HG02852 (cell line): ENCODE measurements at regions not wholly inside any gene's neighbourhood (a gene's known extent, or its start where the extent isn't known, plus 50 kb on each side); places are given as distances from the start of the nearest gene placed in this dataset.
"Not testable (repeated sequence)": the region's sequence is repeated elsewhere in the genome, so short reads cannot be mapped to it uniquely, and the experiment has no call there.

Experiments used
- ATAC-seq: cut with Tn5 transposase; IDR thresholded peaks from one replicate; pipeline ENCODE4 v1.9.1; 2021; ENCODE audit warnings: mild to moderate bottlenecking, moderate library complexity; ENCODE audit not compliant: unreplicated experiment

DNA sequence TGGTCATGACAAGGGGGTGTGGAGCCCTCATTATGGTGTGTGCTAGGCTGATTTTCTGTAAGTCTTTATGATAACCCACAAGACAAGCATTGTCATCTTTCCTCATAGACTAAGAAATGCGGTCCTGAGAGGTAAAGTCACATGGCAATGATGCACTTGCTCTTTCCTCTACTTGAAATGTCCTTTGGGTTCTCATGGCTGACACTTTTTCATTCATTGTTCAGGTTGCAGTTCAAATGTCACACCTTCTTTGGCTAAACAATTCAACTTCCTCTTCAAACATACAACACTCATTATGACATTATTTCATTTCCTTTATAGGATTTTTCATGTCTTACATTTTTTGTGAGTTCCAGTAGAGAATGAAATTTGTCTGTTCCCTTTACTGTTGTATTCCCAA, 323.6 kb upstream of the PRR16 start:
- ATAC-seq = no peak

DNA sequence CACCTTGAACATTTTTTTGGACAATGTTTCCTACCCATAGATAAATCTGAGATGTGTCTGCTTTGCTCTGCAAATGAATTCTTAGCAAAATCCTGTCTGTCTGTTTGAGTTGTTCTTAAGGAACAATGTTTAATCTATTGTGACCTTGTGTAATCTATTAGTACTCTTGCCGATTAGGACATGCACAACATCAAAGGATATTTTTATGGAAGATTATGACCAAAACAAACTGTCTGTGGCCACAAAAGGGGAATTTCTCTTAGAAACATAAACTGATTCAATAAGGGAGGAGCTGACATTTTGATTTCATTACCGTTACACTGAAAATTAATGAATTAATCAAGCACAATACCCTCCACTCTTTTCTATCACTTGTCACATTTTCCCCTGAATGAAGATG, 323.0 kb upstream of the PRR16 start:
- ATAC-seq = no peak

DNA sequence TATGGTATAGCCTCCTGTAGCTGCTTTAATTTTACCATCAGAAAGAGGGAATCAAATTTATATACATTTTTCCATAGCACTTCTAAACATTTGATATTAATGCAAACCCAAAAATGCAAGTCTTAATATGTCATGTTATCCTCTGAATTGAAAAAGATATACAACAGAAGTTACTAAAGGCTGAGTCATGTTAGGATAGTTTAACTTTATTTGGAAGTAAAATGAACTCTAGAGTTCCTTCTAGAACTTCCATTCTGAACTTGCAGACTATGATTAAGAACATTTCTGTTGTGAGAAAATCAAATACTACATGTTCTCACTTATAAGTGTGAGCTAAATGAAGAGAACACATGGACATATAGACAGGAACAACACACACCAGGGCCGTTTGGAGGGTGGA, 317.3 kb upstream of the PRR16 start:
- no peak for ATAC-seq

DNA sequence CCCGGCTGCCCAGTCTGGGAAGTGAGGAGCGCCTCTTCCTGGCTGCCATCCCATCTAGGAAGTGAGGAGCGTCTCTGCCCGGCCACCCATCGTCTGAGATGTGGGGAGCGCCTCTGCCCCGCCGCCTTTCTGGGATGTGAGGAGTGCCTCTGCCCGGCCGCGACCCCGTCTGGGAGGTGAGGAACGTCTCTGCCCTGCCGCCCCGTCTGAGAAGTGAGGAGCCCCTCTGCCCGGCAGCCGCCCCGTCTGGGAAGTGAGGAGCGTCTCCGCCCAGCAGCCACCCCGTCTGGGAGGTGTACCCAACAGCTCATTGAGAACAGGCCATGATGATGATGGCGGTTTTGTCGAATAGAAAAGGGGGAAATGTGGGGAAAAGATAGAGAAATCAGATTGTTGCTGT, 316.2 kb upstream of the PRR16 start:
- not testable (repeated sequence) for ATAC-seq

DNA sequence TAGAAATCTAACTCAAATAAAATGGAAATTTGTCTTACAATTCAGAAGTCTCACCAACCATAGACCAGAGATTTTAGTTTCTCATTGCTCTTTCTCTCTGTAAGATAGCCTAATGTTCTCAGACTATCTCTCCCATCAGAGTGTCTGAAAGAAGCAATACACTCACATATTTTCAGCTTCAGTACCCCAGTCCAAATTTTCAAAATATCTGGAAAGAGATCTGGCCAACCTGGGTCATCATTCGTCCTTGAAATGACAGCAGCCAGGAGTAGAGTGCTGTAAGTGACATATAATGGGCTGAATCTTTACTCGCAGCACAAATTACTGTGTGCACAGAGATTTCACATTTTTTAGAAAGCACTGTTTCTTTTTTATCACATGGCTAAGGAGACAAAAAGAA, 313.3 kb upstream of the PRR16 start:
- no peak for ATAC-seq

DNA sequence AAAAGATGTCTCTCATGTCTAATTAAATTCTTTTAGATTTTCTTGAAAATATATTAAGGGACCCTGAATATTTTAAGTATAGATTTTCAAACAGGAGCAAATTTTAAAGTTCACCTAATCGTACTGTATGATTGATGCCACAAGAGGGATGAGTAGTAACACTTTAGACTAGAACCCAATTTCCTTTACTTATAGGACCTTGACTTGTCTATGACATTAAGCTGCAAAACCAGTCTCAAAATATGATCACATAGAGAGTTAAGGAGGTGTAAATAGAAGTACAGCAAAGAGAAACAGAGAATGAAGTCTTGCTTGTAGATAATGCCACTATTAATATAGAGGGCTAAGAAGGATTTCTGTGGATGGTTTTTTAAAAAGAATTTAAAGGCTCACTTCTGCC, 312.9 kb upstream of the PRR16 start:
- ATAC-seq = no peak

DNA sequence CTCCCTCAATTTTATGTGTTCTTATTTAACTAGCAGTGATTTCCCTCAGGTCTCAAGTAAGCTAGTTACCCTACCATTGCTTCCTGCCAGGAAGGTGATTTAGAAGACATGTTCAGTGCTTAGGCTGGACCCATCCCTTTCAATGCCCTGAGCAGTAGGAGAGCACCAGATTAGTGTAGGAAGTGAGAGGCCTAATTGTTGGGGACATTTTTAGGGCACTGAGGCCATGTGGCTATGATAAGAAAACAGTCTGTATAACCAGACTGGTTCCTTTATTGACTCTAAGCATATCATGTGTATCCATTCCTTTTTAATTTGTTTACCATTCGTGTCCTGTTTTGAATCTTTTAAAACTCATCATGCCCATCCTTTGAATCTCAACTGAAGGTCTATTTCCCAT, 312.3 kb upstream of the PRR16 start:
- no peak for ATAC-seq

DNA sequence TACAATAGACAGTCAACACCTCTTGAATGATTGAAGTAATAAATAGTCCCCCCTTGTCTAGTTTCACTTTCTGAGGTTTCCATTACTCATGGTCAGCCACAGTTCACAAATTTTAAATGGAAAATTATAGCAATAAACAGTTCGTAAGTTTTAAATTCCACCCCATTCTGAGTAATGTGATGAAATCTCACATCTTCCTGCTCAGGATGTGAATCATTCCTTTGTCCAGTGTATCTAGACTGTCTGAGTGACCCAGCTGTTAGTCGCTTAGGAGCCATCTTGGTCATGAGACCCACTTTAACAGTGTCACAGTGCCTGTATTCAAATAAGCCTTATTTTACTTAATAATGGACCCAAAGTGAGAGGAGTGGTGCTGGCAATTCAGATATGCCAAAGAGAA, 311.6 kb upstream of the PRR16 start:
- ATAC-seq = no peak

DNA sequence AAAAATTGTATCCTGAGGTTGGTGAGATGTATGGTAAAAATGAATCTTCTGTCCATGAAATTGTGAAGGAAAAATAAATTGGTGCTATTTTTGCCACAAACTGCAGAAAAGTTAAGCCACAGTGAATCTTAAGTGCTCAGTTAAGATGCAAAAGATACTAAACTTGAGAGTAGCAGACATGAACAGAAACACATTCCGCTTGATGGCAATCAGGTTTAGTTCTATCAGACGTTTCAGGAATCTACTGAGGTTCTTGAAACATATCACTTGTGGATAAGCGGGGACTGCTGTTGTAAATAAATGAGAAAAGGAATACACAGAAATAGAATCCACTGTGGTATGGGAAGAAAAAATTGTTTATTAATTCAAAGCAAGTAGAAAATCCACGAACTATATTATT, 311.2 kb upstream of the PRR16 start:
- no peak for ATAC-seq

DNA sequence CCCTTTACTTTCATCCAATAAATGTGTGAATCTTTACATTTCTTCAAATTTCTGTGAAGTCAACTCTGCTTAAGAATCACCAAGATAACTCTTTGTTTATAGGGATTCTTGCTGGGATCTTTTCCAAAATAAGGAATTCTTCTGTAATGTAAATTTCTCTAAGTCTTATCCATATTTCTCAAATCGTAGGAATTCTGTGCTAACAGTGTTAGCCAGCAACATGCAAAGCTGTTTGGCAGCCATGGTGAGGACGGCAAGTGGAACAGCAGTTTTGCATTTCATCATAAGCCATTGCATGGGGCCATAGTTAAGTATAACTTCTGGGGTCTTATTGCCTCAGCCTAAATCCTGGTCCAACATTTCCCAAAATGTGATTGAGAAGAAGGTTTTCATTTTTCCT, 310.5 kb upstream of the PRR16 start:
- no peak for ATAC-seq

DNA sequence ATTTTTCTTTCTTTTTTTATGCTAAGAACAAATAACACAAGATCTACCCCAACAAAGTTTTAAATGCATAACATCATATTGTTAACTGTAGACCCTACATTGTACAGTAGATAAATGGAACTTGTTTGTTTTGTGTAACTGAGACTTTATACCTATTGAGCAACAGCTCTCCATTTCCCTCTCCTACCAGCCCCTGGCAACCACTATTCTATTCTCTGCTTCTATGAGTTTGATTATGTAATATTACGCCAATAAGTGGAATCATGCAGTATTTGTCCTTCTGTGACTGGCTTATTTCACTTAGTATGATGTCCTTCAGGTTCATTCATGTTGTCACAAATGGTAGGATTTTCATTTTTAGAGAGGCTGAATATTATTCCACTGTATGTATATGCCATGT, 308.2 kb upstream of the PRR16 start:
- ATAC-seq = no peak

DNA sequence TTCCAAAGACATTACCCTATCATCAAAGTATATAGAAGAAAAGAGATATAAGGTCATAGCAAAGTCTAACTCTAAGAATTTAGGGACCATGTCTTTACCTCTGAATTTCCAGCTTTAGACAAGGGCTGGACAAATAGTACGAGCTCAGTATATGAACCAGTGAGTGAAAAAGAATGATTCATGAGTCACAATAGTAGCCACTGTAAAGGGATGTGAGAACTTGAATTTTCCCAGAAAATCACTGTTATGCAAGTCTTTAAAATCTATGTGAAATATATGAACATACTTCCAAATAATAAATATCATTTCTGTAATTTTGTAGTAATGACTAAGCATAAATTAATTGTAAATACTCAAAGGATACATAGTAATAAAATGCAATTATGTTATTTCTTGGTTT, 305.9 kb upstream of the PRR16 start:
- ATAC-seq = no peak

DNA sequence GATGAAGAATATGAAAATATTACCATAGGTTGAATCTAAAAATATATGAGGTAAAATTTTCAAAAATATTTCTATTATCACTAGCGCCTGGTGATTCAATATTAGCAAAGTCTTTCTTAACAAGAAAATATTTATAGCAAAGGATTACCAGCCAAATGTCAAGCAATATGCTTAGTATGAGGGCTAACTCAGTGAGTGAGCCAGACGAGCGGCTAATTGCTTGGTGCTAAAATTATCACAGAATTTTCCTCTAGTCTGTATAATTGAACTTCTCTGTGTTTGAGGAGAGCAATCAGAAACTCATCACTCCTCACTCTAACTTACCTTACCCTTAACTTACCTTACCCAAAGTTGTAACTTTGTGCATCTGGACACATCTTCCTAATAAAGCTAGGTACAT, 304.9 kb upstream of the PRR16 start:
- no peak for ATAC-seq

DNA sequence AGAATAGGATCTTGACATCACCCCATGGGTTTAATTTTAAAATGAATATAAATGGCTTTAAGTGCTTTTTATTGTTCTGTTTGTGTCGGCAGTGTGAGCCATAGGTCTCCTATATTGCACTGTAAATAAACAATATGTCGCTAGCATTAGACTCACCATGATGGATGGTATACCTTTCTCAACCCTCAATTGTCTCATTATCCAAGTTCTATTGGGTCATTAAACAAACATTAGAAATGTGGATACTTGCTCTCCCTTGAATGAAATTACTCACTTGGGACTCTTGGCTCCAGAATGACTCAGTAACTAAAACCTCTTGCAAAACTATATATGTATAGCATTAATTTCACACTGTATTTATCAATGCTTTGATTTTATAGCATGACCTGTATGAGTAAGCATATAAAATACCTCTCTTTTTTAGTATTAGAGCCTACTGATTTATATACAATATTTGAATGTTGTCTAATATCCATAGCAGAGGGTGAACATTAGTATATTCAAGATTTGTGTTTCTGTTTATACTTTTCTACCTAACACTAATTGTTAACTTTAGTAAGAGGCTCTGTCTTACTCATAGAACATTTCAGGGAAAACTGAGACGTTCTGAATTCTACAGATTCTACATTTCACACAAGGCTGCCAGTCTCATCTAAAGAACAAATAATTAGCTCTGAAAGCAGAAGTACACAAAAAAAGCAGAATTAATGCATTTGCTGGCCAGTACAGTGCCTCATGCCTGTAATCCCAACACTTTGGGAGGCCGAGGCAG, 303.8 kb upstream of the PRR16 start:
- ATAC-seq = no peak

DNA sequence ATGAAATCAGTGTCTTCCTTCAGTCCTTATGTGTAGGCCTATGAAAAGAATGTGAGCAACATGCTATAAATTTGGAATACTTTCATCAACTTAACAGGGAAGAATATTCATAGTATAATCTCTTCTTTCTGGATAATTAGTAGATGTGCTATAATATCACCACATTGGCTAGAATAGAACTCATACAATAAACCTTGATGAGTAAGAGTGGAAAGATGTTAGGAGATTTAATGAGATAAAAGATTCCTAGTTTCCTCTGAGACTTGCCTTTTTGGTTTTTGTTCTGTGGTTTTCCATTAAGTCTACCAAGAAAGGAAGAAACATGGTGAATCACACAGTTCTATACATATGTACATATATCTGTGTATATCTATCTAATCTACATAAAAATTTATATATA, 301.8 kb upstream of the PRR16 start:
- ATAC-seq = no peak

DNA sequence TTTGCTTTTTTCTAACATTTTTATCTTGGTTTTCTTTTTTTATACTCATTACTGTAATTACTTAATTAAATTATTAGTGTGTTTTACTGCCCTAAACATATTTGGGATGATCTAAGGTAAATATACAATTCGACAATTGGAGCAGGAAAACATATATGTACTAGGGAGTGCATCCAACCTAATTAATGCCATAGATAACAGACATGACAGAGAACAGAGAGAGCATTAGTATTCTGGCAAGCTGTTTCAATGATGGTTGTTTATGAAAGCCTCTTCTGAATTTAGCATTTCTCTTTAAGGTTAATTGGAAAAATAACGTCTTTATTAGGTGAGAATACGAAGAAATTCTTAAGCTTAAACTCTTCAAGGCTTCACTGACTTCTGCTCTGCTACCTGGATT, 300.1 kb upstream of the PRR16 start:
- ATAC-seq = no peak

DNA sequence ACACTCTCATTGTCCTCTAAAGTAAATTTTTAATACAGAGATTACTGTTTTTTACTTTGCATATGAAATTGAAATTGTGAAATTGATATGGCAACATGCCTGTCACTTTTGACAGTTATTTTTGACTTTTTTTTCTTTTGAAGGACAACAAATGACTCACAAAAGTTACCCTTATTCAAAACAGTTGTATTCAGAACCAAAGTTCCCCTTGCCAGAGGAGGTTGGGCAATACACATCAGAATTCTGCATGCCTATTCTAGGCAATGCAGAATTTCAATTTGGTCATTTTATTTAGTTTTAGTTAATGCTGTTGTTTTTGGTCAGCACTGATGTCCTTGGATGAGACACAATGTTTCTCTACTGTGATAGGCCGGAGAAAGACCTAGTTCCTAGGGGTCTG, 299.1 kb upstream of the PRR16 start:
- ATAC-seq = peak; percentile 56

DNA sequence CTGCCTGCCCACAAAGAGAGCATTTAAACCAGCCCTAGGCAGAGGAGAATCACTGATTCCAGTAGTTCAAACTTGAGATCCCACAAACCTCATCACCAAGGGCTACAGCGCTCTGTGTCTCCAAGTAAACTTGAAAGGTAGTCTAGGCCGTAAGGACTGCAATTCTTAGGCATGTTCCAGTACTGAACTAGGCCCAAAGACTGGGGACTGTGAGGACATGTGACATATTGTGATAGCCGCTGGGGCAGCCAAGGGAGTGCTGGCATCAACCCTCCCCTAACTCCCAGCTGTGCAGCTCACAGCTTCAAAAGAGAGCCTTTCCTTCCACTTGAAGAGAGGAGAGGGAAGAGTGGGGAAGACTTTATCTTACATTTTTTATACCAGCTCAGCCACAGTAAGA, 291.0 kb upstream of the PRR16 start:
- ATAC-seq = no peak

DNA sequence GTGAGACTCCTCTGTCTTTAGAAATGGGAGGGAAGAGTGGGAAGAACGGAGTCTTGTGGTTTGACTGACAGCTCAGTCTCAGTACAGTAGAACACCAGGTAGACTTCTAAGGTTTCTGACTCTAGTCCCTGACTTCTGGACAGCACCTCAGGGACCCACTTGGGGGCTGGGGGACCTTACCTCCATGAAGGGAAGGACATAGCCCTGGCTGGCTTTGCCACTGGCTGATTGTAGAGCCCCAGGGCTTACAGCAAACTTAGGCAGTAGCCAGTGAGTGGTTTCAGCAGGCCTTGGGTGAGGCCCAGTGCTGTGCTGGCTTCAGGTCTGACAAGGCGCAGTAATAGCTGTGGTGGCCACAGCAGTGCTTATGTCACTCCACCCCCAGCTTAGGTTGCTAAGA, 290.0 kb upstream of the PRR16 start:
- no peak for ATAC-seq

DNA sequence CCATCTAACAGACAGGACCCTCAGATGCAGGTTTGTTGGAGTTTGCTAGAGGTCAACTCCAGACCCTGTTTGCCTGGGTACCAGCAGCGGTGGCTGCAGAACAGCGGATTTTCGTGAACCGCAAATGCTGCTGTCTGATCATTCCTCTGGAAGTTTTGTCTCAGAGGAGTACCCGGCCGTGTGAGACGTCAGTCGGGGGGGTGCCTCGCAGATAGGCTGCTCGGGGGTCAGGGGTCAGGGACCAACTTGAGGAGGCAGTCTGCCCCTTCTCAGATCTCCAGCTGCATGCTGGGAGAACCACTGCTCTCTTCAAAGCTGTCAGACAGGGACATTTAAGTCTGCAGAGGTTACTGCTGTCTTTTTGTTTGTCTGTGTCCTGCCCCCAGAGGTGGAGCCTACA, 282.9 kb upstream of the PRR16 start:
- ATAC-seq = not testable (repeated sequence)

DNA sequence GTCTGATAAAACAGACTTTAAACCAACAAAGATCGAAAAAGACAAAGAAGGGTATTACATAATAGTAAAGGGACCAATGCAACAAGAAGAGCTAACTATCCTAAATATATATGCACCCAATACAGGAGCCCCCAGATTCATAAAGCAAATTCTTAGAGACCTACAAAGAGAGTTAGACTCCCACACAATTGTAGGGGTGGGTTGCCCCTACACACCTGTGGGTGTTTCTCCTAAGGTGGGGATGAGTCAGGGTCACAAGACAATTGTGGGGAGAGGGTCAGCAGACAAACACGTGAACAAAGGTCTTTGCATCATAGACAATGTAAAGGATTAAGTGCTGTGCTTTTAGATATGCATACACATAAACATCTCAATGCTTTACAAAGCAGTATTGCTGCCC, 269.4 kb upstream of the PRR16 start:
- ATAC-seq = not testable (repeated sequence)

DNA sequence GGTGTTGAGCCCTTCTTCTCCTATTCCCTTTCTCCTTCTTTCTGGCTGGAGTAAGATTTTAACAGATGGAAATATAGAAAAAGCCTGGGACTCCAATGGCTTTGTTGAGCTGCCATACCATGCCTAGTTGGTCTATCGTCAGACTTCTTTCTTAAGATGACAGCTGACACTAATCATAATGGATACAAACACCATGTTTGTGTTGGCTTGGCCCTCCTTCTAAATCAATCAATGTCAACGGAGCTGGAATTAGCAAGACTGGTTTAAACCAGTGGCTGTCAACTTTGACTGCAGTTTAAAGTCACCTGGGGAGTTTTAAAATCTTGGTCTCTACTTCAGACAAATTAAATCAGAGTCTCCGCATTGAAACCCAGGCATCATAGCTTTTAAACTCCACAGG, 264.5 kb upstream of the PRR16 start:
- ATAC-seq = no peak

DNA sequence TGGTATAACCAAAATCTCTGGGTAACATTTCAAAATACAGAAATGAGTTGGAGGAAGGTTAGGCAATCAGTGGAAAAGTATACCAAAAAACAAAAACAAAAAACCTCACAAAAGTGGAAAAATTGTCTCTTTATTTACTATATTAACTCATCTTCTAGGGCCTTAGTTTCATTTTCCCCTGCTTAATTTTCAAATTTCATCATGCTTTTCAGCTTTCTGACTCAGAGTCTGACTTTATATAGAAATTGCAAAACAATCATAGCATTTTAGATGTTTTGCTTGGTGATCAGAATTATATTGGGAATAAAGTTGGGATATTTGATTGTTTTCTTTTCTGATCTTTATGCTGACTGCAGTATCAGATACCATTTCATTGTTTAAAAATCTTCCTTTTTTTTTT, 257.0 kb upstream of the PRR16 start:
- ATAC-seq = no peak
